ENCODE measurements at regions not wholly inside any gene's neighbourhood (a gene's known extent, or its start where the extent isn't known, plus 50 kb on each side); places are given as distances from the start of the nearest gene placed in this dataset.
A peak's percentile ranks its signal among the peaks of the same experiment; 100 is the strongest.

- H3K4me3 ChIP-seq (ENCODE audit: low read length) = no peak overlapping the region
- TF ChIP-seq CTCF (IDR thresholded peaks at IDR 0.05; ENCODE audit: insufficient read depth, low read depth, low read length, missing control alignments) = no peak
- no peak for DNase-seq (ENCODE audit: low read depth)
These were observed 602.1 kb upstream of the TMEM132C start for GRCh38 chr12:127664901-127665300.

GRCh38 chr12:127667131-127667685, 599.8 kb upstream of the TMEM132C start:
- no peak for TF ChIP-seq CTCF (IDR thresholded peaks at IDR 0.05; ENCODE audit: insufficient read depth, low read depth, low read length, missing control alignments)
- no peak for DNase-seq (ENCODE audit: low read depth)
- H3K4me3 ChIP-seq (ENCODE audit: low read length) = no peak overlapping the region

GRCh38 chr12:127670294-127670693, 596.7 kb upstream of the TMEM132C start:
- H3K4me3 ChIP-seq (ENCODE audit: low read length) = no peak overlapping the region
- no peak for DNase-seq (ENCODE audit: low read depth)
- TF ChIP-seq CTCF (IDR thresholded peaks at IDR 0.05; ENCODE audit: insufficient read depth, low read depth, low read length, missing control alignments) = no peak

- no peak for DNase-seq (ENCODE audit: low read depth)
- H3K4me3 ChIP-seq (ENCODE audit: low read length) = no peak overlapping the region
- no peak for TF ChIP-seq CTCF (IDR thresholded peaks at IDR 0.05; ENCODE audit: insufficient read depth, low read depth, low read length, missing control alignments)
These were observed 596.2 kb upstream of the TMEM132C start for GRCh38 chr12:127670796-127671195.

GRCh38 chr12:127675936-127676335, 591.0 kb upstream of the TMEM132C start:
- no peak for TF ChIP-seq CTCF (IDR thresholded peaks at IDR 0.05; ENCODE audit: insufficient read depth, low read depth, low read length, missing control alignments)

GRCh38 chr12:127677537-127678131, 589.3 kb upstream of the TMEM132C start:
- H3K4me3 ChIP-seq (ENCODE audit: low read length) = no peak overlapping the region
- peak; percentile 47 for TF ChIP-seq CTCF (IDR thresholded peaks at IDR 0.05; ENCODE audit: insufficient read depth, low read depth, low read length, missing control alignments)
- peak; percentile 54 for DNase-seq (ENCODE audit: low read depth)

More at GRCh38 chr12:127675936-127676335, 591.0 kb upstream of the TMEM132C start:
- H3K4me3 ChIP-seq (ENCODE audit: low read length) = no peak overlapping the region
- no peak for DNase-seq (ENCODE audit: low read depth)

- DNase-seq (ENCODE audit: low read depth) = no peak
- no peak for TF ChIP-seq CTCF (IDR thresholded peaks at IDR 0.05; ENCODE audit: insufficient read depth, low read depth, low read length, missing control alignments)
- no peak overlapping the region for H3K4me3 ChIP-seq (ENCODE audit: low read length)
These were observed 588.0 kb upstream of the TMEM132C start for GRCh38 chr12:127678945-127679344.

Data from epithelial cell of esophagus (primary cell).